HCT116 (cell line): ENCODE measurements at regions not wholly inside any gene's neighbourhood (a gene's known extent, or its start where the extent isn't known, plus 50 kb on each side); places are given as distances from the start of the nearest gene placed in this dataset.

ENCODE experiments used
- CEBPB ChIP-seq: IDR thresholded peaks from 2 replicates; pipeline ENCODE4 v1.6.1; 2012; ENCODE audit warnings: low read depth
- POLR2A ChIP-seq: IDR thresholded peaks from 2 replicates; pipeline ENCODE4 v1.7.0; 2011; ENCODE audit warnings: borderline replicate concordance; ENCODE audit not compliant: insufficient read depth, insufficient read length; ENCODE audit errors: extremely low read depth
- POLR2AphosphoS5 ChIP-seq: IDR thresholded peaks from 2 replicates; pipeline ENCODE4 v1.6.1; 2011; ENCODE audit warnings: mild to moderate bottlenecking, low read depth, low read length, moderate library complexity
- TF ChIP-seq, protein P1 (sequence below): IDR thresholded peaks from 2 replicates; pipeline ENCODE4 v1.6.1; 2012; ENCODE audit warnings: low read depth
- TF ChIP-seq, protein P2 (sequence below), 3 experiments: fragments of 200-600 bp in 1 of 3; sonication (generic) in 1 of 3; IDR thresholded peaks in 2 of 3; conservative IDR thresholded peaks in 1 of 3; 2 replicates each; pipeline ENCODE4 v1.5.1; 2012 to 2017; ENCODE audit warnings: low read depth in 2 of 3, low read length in 2 of 3, antibody characterized with exemption in 1 of 3, borderline replicate concordance in 1 of 3, control low read depth in 1 of 3, mild to moderate bottlenecking in 1 of 3, mixed read lengths in 1 of 3, mixed run types in 1 of 3, moderate library complexity in 1 of 3; ENCODE audit not compliant: insufficient read depth in 1 of 3

DNA sequence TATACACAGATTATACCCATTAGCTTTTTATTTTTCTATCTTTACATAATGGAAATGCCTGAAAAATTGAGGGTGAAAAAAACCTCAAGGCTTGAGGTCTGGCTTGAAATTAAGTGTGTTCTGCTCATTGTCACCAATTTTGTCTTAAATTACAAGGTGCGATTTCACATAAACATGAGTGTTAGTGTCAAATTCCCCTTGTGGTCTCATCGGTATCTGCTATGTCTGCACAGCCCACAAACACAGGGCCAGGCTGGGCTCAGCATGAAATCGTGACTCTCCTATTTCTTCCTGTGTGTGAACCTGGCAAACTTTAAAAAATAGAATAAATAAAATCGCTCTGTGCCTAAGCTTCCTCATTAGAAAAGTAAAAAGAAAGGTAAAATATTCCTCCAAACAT lies 109.1 kb downstream of the CRLF2 start:
- TF ChIP-seq, protein P1, sequence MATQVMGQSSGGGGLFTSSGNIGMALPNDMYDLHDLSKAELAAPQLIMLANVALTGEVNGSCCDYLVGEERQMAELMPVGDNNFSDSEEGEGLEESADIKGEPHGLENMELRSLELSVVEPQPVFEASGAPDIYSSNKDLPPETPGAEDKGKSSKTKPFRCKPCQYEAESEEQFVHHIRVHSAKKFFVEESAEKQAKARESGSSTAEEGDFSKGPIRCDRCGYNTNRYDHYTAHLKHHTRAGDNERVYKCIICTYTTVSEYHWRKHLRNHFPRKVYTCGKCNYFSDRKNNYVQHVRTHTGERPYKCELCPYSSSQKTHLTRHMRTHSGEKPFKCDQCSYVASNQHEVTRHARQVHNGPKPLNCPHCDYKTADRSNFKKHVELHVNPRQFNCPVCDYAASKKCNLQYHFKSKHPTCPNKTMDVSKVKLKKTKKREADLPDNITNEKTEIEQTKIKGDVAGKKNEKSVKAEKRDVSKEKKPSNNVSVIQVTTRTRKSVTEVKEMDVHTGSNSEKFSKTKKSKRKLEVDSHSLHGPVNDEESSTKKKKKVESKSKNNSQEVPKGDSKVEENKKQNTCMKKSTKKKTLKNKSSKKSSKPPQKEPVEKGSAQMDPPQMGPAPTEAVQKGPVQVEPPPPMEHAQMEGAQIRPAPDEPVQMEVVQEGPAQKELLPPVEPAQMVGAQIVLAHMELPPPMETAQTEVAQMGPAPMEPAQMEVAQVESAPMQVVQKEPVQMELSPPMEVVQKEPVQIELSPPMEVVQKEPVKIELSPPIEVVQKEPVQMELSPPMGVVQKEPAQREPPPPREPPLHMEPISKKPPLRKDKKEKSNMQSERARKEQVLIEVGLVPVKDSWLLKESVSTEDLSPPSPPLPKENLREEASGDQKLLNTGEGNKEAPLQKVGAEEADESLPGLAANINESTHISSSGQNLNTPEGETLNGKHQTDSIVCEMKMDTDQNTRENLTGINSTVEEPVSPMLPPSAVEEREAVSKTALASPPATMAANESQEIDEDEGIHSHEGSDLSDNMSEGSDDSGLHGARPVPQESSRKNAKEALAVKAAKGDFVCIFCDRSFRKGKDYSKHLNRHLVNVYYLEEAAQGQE = no peak
- TF ChIP-seq, protein P2, sequence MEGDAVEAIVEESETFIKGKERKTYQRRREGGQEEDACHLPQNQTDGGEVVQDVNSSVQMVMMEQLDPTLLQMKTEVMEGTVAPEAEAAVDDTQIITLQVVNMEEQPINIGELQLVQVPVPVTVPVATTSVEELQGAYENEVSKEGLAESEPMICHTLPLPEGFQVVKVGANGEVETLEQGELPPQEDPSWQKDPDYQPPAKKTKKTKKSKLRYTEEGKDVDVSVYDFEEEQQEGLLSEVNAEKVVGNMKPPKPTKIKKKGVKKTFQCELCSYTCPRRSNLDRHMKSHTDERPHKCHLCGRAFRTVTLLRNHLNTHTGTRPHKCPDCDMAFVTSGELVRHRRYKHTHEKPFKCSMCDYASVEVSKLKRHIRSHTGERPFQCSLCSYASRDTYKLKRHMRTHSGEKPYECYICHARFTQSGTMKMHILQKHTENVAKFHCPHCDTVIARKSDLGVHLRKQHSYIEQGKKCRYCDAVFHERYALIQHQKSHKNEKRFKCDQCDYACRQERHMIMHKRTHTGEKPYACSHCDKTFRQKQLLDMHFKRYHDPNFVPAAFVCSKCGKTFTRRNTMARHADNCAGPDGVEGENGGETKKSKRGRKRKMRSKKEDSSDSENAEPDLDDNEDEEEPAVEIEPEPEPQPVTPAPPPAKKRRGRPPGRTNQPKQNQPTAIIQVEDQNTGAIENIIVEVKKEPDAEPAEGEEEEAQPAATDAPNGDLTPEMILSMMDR (IDR thresholded peaks at IDR 0.05 in 2 of 3, conservative IDR thresholded peaks at IDR 0.05 in 1 of 3; ENCODE audit: borderline replicate concordance in 1 of 3, insufficient read depth in 1 of 3, low read depth in 2 of 3, low read length in 2 of 3) = no peak
- no peak for TF ChIP-seq POLR2AphosphoS5
- no peak for TF ChIP-seq CEBPB
- no peak for TF ChIP-seq POLR2A
